ENCODE measurements at regions not wholly inside any gene's neighbourhood (a gene's known extent, or its start where the extent isn't known, plus 50 kb on each side); places are given as distances from the start of the nearest gene placed in this dataset.

- no peak overlapping the region for H3K4me3 ChIP-seq (ENCODE audit: low read depth, low read length)
- TF ChIP-seq, protein P1, sequence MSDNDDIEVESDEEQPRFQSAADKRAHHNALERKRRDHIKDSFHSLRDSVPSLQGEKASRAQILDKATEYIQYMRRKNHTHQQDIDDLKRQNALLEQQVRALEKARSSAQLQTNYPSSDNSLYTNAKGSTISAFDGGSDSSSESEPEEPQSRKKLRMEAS (IDR thresholded peaks at IDR 0.05; ENCODE audit: low read depth, low read length) = no peak
- TF ChIP-seq MYC (IDR thresholded peaks at IDR 0.05; ENCODE audit: low read depth, low read length) = no peak
- no peak for TF ChIP-seq POLR2A (IDR thresholded peaks at IDR 0.05; ENCODE audit: extremely low read depth, insufficient read length)
- TF ChIP-seq CTCF (IDR thresholded peaks at IDR 0.05; ENCODE audit: low read depth, low read length) = no peak
- no peak for DNase-seq (ENCODE audit: low read depth)
Measured at GRCh38 chr3:150069633-150070032, 98.9 kb upstream of the PFN2 start.

- H3K4me3 ChIP-seq (ENCODE audit: low read depth, low read length) = no peak overlapping the region
- no peak for DNase-seq (ENCODE audit: low read depth)
- no peak for TF ChIP-seq CTCF (IDR thresholded peaks at IDR 0.05; ENCODE audit: low read depth, low read length)
- TF ChIP-seq POLR2A (IDR thresholded peaks at IDR 0.05; ENCODE audit: extremely low read depth, insufficient read length) = no peak
- TF ChIP-seq, protein P1 (IDR thresholded peaks at IDR 0.05; ENCODE audit: low read depth, low read length) = no peak
- no peak for TF ChIP-seq MYC (IDR thresholded peaks at IDR 0.05; ENCODE audit: low read depth, low read length)
Measured at GRCh38 chr3:150069154-150069527, 98.4 kb upstream of the PFN2 start.

GRCh38 chr3:150068440-150069153 is 97.9 kb upstream of the PFN2 start:
- TF ChIP-seq CTCF (IDR thresholded peaks at IDR 0.05; ENCODE audit: low read depth, low read length) (no peak), MYC (IDR thresholded peaks at IDR 0.05; ENCODE audit: low read depth, low read length) (no peak), POLR2A (IDR thresholded peaks at IDR 0.05; ENCODE audit: extremely low read depth, insufficient read length) (no peak)
- TF ChIP-seq, protein P1 (IDR thresholded peaks at IDR 0.05; ENCODE audit: low read depth, low read length) = no peak
- no peak for DNase-seq (ENCODE audit: low read depth)
- no peak overlapping the region for H3K4me3 ChIP-seq (ENCODE audit: low read depth, low read length)

DNA sequence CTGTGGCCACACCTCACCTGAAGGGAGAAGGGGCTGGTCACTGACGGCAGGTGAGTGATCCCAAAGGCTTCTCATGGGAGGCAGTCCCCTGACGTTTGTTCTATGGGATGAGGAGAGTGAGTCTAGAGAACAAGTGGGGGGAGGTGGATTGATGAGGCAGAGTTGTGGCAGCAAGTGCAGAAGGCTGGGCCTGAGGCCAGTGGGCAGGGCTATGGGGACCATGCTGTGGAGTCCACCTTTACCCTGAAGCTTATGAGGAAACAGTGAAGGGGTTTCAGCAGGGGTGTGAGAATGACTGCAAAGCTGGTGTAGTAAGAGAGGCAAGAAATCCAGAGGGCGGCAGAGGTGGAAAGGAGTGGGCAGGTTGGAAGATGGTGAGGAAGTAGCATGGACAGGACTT is 96.9 kb upstream of the PFN2 start:
- TF ChIP-seq CTCF (IDR thresholded peaks at IDR 0.05; ENCODE audit: low read depth, low read length) = no peak
- TF ChIP-seq, protein P1 (IDR thresholded peaks at IDR 0.05; ENCODE audit: low read depth, low read length) = no peak
- no peak for TF ChIP-seq MYC (IDR thresholded peaks at IDR 0.05; ENCODE audit: low read depth, low read length)
- TF ChIP-seq POLR2A (IDR thresholded peaks at IDR 0.05; ENCODE audit: extremely low read depth, insufficient read length) = no peak

DNA sequence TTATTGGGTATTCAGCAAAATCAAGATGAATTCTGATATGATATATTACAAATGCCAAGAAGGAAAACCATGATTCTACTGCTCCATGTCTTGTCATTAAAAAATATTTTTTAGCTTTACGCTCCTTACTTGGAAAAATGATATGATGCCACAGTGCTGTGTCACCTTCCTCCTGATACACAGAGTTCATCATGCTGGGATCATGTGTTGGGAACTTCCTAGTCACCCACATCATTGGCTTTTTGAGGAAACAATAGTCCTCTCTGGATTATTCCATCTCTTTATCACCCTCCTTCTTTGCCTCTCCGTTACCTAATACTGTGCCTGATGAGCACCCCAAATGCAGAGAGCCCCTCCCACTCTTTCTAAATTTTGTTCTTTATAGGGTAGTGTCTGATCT is 94.3 kb upstream of the PFN2 start:
- no peak overlapping the region for H3K4me3 ChIP-seq (ENCODE audit: low read depth, low read length)
- DNase-seq (ENCODE audit: low read depth) = no peak

More for the DNA sequence above, 96.9 kb upstream of the PFN2 start:
- no peak for DNase-seq (ENCODE audit: low read depth)
- H3K4me3 ChIP-seq (ENCODE audit: low read depth, low read length) = no peak overlapping the region

More for the DNA sequence above, 94.3 kb upstream of the PFN2 start:
- TF ChIP-seq MYC (IDR thresholded peaks at IDR 0.05; ENCODE audit: low read depth, low read length) = no peak
- TF ChIP-seq POLR2A (IDR thresholded peaks at IDR 0.05; ENCODE audit: extremely low read depth, insufficient read length) = no peak
- TF ChIP-seq, protein P1 (IDR thresholded peaks at IDR 0.05; ENCODE audit: low read depth, low read length) = no peak
- TF ChIP-seq CTCF (IDR thresholded peaks at IDR 0.05; ENCODE audit: low read depth, low read length) = no peak

Data from NB4 (cell line).